MCF 10A (cell line): ENCODE measurements at regions not wholly inside any gene's neighbourhood (a gene's known extent, or its start where the extent isn't known, plus 50 kb on each side); places are given as distances from the start of the nearest gene placed in this dataset.

ENCODE experiments used
- BruUV-seq: library from RNA; stranded (reverse); fragments of 400-500 nt; replicated peaks from 2 replicates; lab custom pipeline; 2021; lab: Mats Ljungman, UMichigan
- CTCF ChIA-PET: fragments of 300-600 bp; sonication (Branson Sonifier 250); formaldehyde crosslinking; extraction: SDS; loops from one replicate; lab custom pipeline; 2021; ENCODE audit warnings: antibody characterized with exemption, inconsistent platforms; lab: Yijun Ruan, JAX
- POLR2A ChIA-PET: fragments of 300-600, 350-650 bp; sonication (Branson Sonifier 250); formaldehyde crosslinking; extraction: SDS; loops from one replicate; lab custom pipeline; 2020; ENCODE audit warnings: antibody characterized with exemption, inconsistent platforms; lab: Yijun Ruan, JAX
- DNase-seq: peaks from one replicate; pipeline ENCODE4 v3.0.0-alpha.2; 2018; ENCODE audit not compliant: unreplicated experiment
- H3K27ac Mint-ChIP-seq: one replicate; pipeline ENCODE4 v1.8.0; 2022; ENCODE audit warnings: mild to moderate bottlenecking, low read depth, mixed read lengths; ENCODE audit not compliant: unreplicated experiment
- H3K27me3 Mint-ChIP-seq: one replicate; pipeline ENCODE4 v1.8.0; 2022; ENCODE audit warnings: mixed read lengths; ENCODE audit not compliant: insufficient read depth, unreplicated experiment
- H3K36me3 Mint-ChIP-seq: one replicate; pipeline ENCODE4 v1.8.0; 2022; ENCODE audit warnings: mild to moderate bottlenecking, moderate library complexity, mixed read lengths; ENCODE audit not compliant: insufficient read depth, unreplicated experiment
- H3K4me1 Mint-ChIP-seq: one replicate; pipeline ENCODE4 v1.8.0; 2022; ENCODE audit warnings: mixed read lengths; ENCODE audit not compliant: insufficient read depth, unreplicated experiment
- H3K4me3 Mint-ChIP-seq: one replicate; pipeline ENCODE4 v1.8.0; 2022; ENCODE audit warnings: mild to moderate bottlenecking, moderate library complexity, mixed read lengths; ENCODE audit not compliant: unreplicated experiment
- H3K9me3 Mint-ChIP-seq: one replicate; pipeline ENCODE4 v1.8.0; 2022; ENCODE audit warnings: mixed read lengths; ENCODE audit not compliant: unreplicated experiment
- CTCF ChIP-seq: fragments of 200-600 bp; IDR thresholded peaks from one replicate; pipeline ENCODE4 v1.8.0; 2022; ENCODE audit warnings: antibody characterized with exemption, mild to moderate bottlenecking; ENCODE audit not compliant: unreplicated experiment
- intact Hi-C: fragments of 100-400 bp; cut with micrococcal nuclease; formaldehyde crosslinking; loops from 2 replicates; pipeline ENCODE4 v1.14.1; 2022

- POLR2A ChIA-PET = interaction anchor here (0.6 kb wide), 1 partner anchor 1320 kb away, joined by 3 read pairs; no protein-coding TSS in a partner anchor
- H3K36me3 Mint-ChIP-seq = no peaks in the 10 kb centered on the region
- intact Hi-C loops = no loop called here
- no peak overlapping the region for H3K27ac Mint-ChIP-seq
- no peaks in the 10 kb centered on the region for H3K27me3 Mint-ChIP-seq
- peaks cover 14% of the 10 kb centered on the region for H3K9me3 Mint-ChIP-seq
- CTCF ChIA-PET = no interaction called here
- H3K4me3 Mint-ChIP-seq = no peak overlapping the region
- DNase-seq = no peak
- no peaks in the 10 kb centered on the region for H3K4me1 Mint-ChIP-seq
- BruUV-seq = no TSS peak
- TF ChIP-seq CTCF = no peak
These were observed 340.0 kb upstream of the NRG3 start for GRCh38 chr10:81534991-81535390.

- H3K9me3 Mint-ChIP-seq = peaks cover 14% of the 10 kb centered on the region
- POLR2A ChIA-PET = no interaction called here
- intact Hi-C loops = no loop called here
These were observed 333.5 kb upstream of the NRG3 start for GRCh38 chr10:81541517-81541916.

GRCh38 chr10:81546243-81546642 lies 328.8 kb upstream of the NRG3 start:
- no peaks in the 10 kb centered on the region for H3K36me3 Mint-ChIP-seq
- ChIA-PET POLR2A (no interaction called here), CTCF (no interaction called here)
- H3K4me3 Mint-ChIP-seq = no peak overlapping the region
- no peak for TF ChIP-seq CTCF
- H3K27ac Mint-ChIP-seq = no peak overlapping the region
- H3K9me3 Mint-ChIP-seq = peaks cover 23% of the 10 kb centered on the region
- no TSS peak for BruUV-seq
- intact Hi-C loops = no loop called here
- H3K4me1 Mint-ChIP-seq = no peaks in the 10 kb centered on the region
- H3K27me3 Mint-ChIP-seq = no peaks in the 10 kb centered on the region
- no peak for DNase-seq

More at GRCh38 chr10:81541517-81541916, 333.5 kb upstream of the NRG3 start:
- Mint-ChIP-seq H3K27ac (no peak overlapping the region), H3K27me3 (no peaks in the 10 kb centered on the region), H3K36me3 (no peaks in the 10 kb centered on the region), H3K4me3 (no peak overlapping the region), H3K4me1 (no peaks in the 10 kb centered on the region)
- CTCF ChIA-PET = no interaction called here
- BruUV-seq = no TSS peak
- DNase-seq = no peak
- TF ChIP-seq CTCF = no peak

GRCh38 chr10:81548160-81548559 lies 326.8 kb upstream of the NRG3 start:
- Mint-ChIP-seq H3K27ac (no peak overlapping the region), H3K36me3 (no peaks in the 10 kb centered on the region), H3K9me3 (peaks cover 33% of the 10 kb centered on the region), H3K4me1 (no peaks in the 10 kb centered on the region), H3K4me3 (no peak overlapping the region), H3K27me3 (no peaks in the 10 kb centered on the region)
- ChIA-PET CTCF (interaction anchor here (0.6 kb wide), 1 partner anchor 95 kb away, joined by 4 read pairs; no protein-coding TSS in a partner anchor), POLR2A (no interaction called here)
- intact Hi-C loops = no loop called here
- no peak for DNase-seq
- no TSS peak for BruUV-seq
- TF ChIP-seq CTCF = no peak
